ENCODE measurements at regions not wholly inside any gene's neighbourhood (a gene's known extent, or its start where the extent isn't known, plus 50 kb on each side); places are given as distances from the start of the nearest gene placed in this dataset.

DNA sequence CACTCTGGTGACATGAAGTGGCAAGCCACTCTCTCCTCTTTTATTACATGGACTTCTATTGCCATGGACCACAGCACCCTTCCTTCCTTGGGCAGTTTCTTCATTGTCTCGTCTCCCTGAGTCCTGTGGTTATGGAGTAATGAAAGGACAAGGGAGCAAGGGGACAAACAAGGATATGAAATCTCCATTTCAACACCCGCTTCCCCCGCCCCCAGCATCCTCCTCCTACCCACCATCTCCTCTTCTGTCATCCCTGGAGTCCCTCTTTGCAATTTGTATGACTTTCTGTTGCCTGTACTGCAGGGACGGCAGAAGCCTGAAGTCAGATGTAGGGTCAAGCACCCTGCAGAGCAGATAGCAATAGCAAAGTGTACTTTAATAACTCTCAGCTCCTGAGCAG is 300.7 kb upstream of the CLINT1 start:
- TF ChIP-seq, protein P1, sequence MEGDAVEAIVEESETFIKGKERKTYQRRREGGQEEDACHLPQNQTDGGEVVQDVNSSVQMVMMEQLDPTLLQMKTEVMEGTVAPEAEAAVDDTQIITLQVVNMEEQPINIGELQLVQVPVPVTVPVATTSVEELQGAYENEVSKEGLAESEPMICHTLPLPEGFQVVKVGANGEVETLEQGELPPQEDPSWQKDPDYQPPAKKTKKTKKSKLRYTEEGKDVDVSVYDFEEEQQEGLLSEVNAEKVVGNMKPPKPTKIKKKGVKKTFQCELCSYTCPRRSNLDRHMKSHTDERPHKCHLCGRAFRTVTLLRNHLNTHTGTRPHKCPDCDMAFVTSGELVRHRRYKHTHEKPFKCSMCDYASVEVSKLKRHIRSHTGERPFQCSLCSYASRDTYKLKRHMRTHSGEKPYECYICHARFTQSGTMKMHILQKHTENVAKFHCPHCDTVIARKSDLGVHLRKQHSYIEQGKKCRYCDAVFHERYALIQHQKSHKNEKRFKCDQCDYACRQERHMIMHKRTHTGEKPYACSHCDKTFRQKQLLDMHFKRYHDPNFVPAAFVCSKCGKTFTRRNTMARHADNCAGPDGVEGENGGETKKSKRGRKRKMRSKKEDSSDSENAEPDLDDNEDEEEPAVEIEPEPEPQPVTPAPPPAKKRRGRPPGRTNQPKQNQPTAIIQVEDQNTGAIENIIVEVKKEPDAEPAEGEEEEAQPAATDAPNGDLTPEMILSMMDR (IDR thresholded peaks at IDR 0.05 in 4 of 5, conservative IDR thresholded peaks at IDR 0.05 in 1 of 5): no peak
- no peak for TF ChIP-seq POLR2A (IDR thresholded peaks at IDR 0.05)

Data from gastrocnemius medialis (tissue), 4 donors.